H1 (cell line): ENCODE measurements at regions not wholly inside any gene's neighbourhood (a gene's known extent, or its start where the extent isn't known, plus 50 kb on each side); places are given as distances from the start of the nearest gene placed in this dataset.
A peak's percentile ranks its signal among the peaks of the same experiment; 100 is the strongest.

ENCODE experiments used
- CTCF ChIA-PET: fragments of 300-600 bp; sonication (Branson Sonifier 250); formaldehyde crosslinking; loops from one replicate; lab custom pipeline; 2021; ENCODE audit not compliant: partially characterized antibody; lab: Charles Lee
- POLR2A ChIA-PET: fragments of 300-600 bp; sonication (Branson Sonifier 250); formaldehyde crosslinking; loops from one replicate; lab custom pipeline; 2021; ENCODE audit warnings: inconsistent platforms; ENCODE audit not compliant: partially characterized antibody; lab: Charles Lee
- DNase-seq, 2 experiments: peaks; one replicate each; pipeline versions ENCODE4 v3.0.0 to v3.0.0-alpha.2; 2010 to 2022; ENCODE audit warnings: low spot score in 2 of 2, low read depth in 1 of 2, mixed read lengths in 1 of 2
- FAIRE-seq: peaks from 2 replicates; lab custom pipeline; 2011; peaks lifted over from hg19 to GRCh38; lab: Jason Lieb, UNC
- H2AFZ ChIP-seq: 2 replicates; pipeline ENCODE4 v1.8.1; 2012; ENCODE audit warnings: low read length, inconsistent platforms
- H2AK5ac ChIP-seq: 2 replicates; pipeline ENCODE4 v1.6.1; 2013; ENCODE audit warnings: low read depth, low read length
- H2BK120ac ChIP-seq: replicated peaks from 2 replicates; pipeline ENCODE3; 2013; ENCODE audit warnings: low read depth, low read length, inconsistent platforms
- H2BK12ac ChIP-seq: 2 replicates; pipeline ENCODE4 v1.6.1; 2013; ENCODE audit warnings: low read depth, low read length
- H2BK15ac ChIP-seq: 2 replicates; pipeline ENCODE4 v1.6.1; 2013; ENCODE audit warnings: low read length
- H2BK20ac ChIP-seq: 2 replicates; pipeline ENCODE4 v1.6.1; 2013; ENCODE audit warnings: low read length
- H2BK5ac ChIP-seq: 2 replicates; pipeline ENCODE4 v1.6.1; 2013; ENCODE audit warnings: low read depth, low read length
- H3K14ac ChIP-seq: 2 replicates; pipeline ENCODE4 v1.6.1; 2013; ENCODE audit warnings: inconsistent platforms; ENCODE audit not compliant: insufficient read length
- H3K18ac ChIP-seq: 2 replicates; pipeline ENCODE4 v1.6.1; 2013; ENCODE audit warnings: low read length; ENCODE audit errors: extremely low read depth
- H3K23ac ChIP-seq: 2 replicates; pipeline ENCODE4 v1.6.1; 2013; ENCODE audit warnings: inconsistent platforms; ENCODE audit not compliant: insufficient read length
- H3K23me2 ChIP-seq: 2 replicates; pipeline ENCODE4 v1.6.1; 2013; ENCODE audit warnings: low read depth, low read length
- H3K27ac ChIP-seq: 2 replicates; pipeline ENCODE4 v1.6.1; 2011; ENCODE audit warnings: low read depth, low read length, inconsistent platforms
- H3K27me3 ChIP-seq, 4 experiments: replicated peaks in 1 of 4; 1 replicate in 1 of 4; 2 replicates in 3 of 4; pipeline versions ENCODE4 v1.6.1 to v1.8.1; 2011 to 2013; ENCODE audit warnings: low read length in 3 of 4, mild to moderate bottlenecking in 3 of 4, inconsistent platforms in 2 of 4, mixed read lengths in 2 of 4, moderate library complexity in 1 of 4; ENCODE audit not compliant: control insufficient read depth in 3 of 4, insufficient read depth in 3 of 4; ENCODE audit errors: extremely low read depth in 1 of 4
- H3K36me3 ChIP-seq, 4 experiments: 2 replicates each; pipeline versions ENCODE4 v1.6.1 to v1.8.1; 2011 to 2013; ENCODE audit warnings: mild to moderate bottlenecking in 4 of 4, low read length in 3 of 4, moderate library complexity in 2 of 4, control low read depth in 1 of 4, inconsistent platforms in 1 of 4; ENCODE audit not compliant: insufficient read depth in 4 of 4, control insufficient read depth in 2 of 4
- H3K4ac ChIP-seq: replicated peaks from 2 replicates; pipeline ENCODE3; 2013; ENCODE audit warnings: low read length, low read depth, mixed read lengths, inconsistent platforms; ENCODE audit not compliant: insufficient read length
- H3K4me1 ChIP-seq, 4 experiments: replicated peaks in 1 of 4; 1 replicate in 1 of 4; 2 replicates in 3 of 4; pipeline versions ENCODE4 v1.6.1 to v1.8.1; 2011 to 2013; ENCODE audit warnings: low read length in 3 of 4, inconsistent platforms in 2 of 4, mixed read lengths in 1 of 4; ENCODE audit not compliant: insufficient read depth in 4 of 4, control insufficient read depth in 3 of 4
- H3K4me2 ChIP-seq, 2 experiments: 2 replicates each; pipeline versions ENCODE4 v1.6.1 to v1.8.1; 2011 to 2013; ENCODE audit warnings: low read depth in 2 of 2, low read length in 2 of 2, control low read depth in 1 of 2, inconsistent platforms in 1 of 2, mild to moderate bottlenecking in 1 of 2; ENCODE audit not compliant: insufficient read depth in 1 of 2
- H3K4me3 ChIP-seq, 4 experiments: fragments of 200-600, 300-600 bp in 1 of 4; sonication (generic), shearing (Covaris generic), sonication (Bioruptor Twin) in 1 of 4; 2 replicates each; pipeline versions ENCODE4 v1.5.1 to v1.8.1; 2011 to 2016; ENCODE audit warnings: low read length in 4 of 4, low read depth in 3 of 4, control low read depth in 2 of 4, inconsistent platforms in 2 of 4, mild to moderate bottlenecking in 2 of 4, mixed read lengths in 1 of 4, moderate library complexity in 1 of 4; ENCODE audit not compliant: insufficient read depth in 2 of 4; ENCODE audit errors: extremely low read depth in 1 of 4
- H3K56ac ChIP-seq: replicated peaks from 2 replicates; pipeline ENCODE3; 2013; ENCODE audit warnings: low read depth, mild to moderate bottlenecking, mixed read lengths, low read length, inconsistent platforms; ENCODE audit not compliant: insufficient read length
- H3K79me1 ChIP-seq: 2 replicates; pipeline ENCODE4 v1.6.1; 2013; ENCODE audit warnings: low read depth, low read length, control low read depth
- H3K79me2 ChIP-seq, 2 experiments: 2 replicates each; pipeline versions ENCODE4 v1.6.1 to v1.8.1; 2012 to 2013; ENCODE audit warnings: low read length in 2 of 2, mild to moderate bottlenecking in 2 of 2, inconsistent platforms in 1 of 2; ENCODE audit not compliant: insufficient read depth in 2 of 2, control insufficient read depth in 1 of 2
- H3K9ac ChIP-seq, 4 experiments: replicated peaks in 1 of 4; 1 replicate in 1 of 4; 2 replicates in 3 of 4; pipeline versions ENCODE4 v1.6.1 to v1.8.1; 2011 to 2013; ENCODE audit warnings: low read depth in 3 of 4, low read length in 3 of 4, control low read depth in 2 of 4, mild to moderate bottlenecking in 2 of 4, moderate library complexity in 2 of 4, inconsistent platforms in 1 of 4; ENCODE audit errors: extremely low read depth in 1 of 4
- H3K9me3 ChIP-seq, 2 experiments: 2 replicates each; pipeline versions ENCODE4 v1.6.1 to v1.8.1; 2012 to 2013; ENCODE audit warnings: mild to moderate bottlenecking in 2 of 2, moderate library complexity in 2 of 2, control low read depth in 1 of 2, inconsistent platforms in 1 of 2, low read depth in 1 of 2, low read length in 1 of 2, mixed read lengths in 1 of 2; ENCODE audit not compliant: insufficient read depth in 2 of 2
- H4K20me1 ChIP-seq, 2 experiments: replicated peaks in 1 of 2; 2 replicates each; pipeline versions ENCODE3 to v1.8.1; 2011 to 2013; ENCODE audit warnings: inconsistent platforms in 2 of 2, low read length in 2 of 2, mild to moderate bottlenecking in 1 of 2; ENCODE audit not compliant: insufficient read depth in 2 of 2, control insufficient read depth in 1 of 2
- H4K5ac ChIP-seq: 2 replicates; pipeline ENCODE4 v1.6.1; 2013; ENCODE audit warnings: low read length, low read depth, mixed read lengths, inconsistent platforms; ENCODE audit not compliant: insufficient read length
- H4K8ac ChIP-seq: 2 replicates; pipeline ENCODE4 v1.8.0; 2013; ENCODE audit warnings: mild to moderate bottlenecking, moderate library complexity, low read length, inconsistent platforms; ENCODE audit not compliant: insufficient read depth; ENCODE audit errors: extremely low read depth
- H4K91ac ChIP-seq: replicated peaks from 2 replicates; pipeline ENCODE3; 2013; ENCODE audit warnings: low read length, mixed read lengths, inconsistent platforms; ENCODE audit not compliant: insufficient read length
- BACH1 ChIP-seq: IDR thresholded peaks from 2 replicates; pipeline ENCODE4 v1.6.1; 2012; ENCODE audit warnings: low read length, improper control_type of control experiment
- EGR1 ChIP-seq: IDR thresholded peaks from 2 replicates; pipeline ENCODE4 v1.6.1; 2011; ENCODE audit warnings: low read depth, low read length, borderline replicate concordance
- RAD21 ChIP-seq, 2 experiments: IDR thresholded peaks in 1 of 2; conservative IDR thresholded peaks in 1 of 2; 2 replicates each; pipeline ENCODE4 v1.6.1; 2011; ENCODE audit warnings: low read depth in 2 of 2, low read length in 2 of 2, improper control_type of control experiment in 1 of 2, inconsistent platforms in 1 of 2, mild to moderate bottlenecking in 1 of 2, moderate library complexity in 1 of 2
- RFX5 ChIP-seq: IDR thresholded peaks from 2 replicates; pipeline ENCODE4 v1.6.1; 2011; ENCODE audit warnings: low read depth, low read length, improper control_type of control experiment, borderline replicate concordance
- TCF12 ChIP-seq: IDR thresholded peaks from 2 replicates; pipeline ENCODE4 v1.6.1; 2011; ENCODE audit warnings: low read depth, mild to moderate bottlenecking, low read length
- WGBS, 2 experiments: shearing (Covaris generic) in 1 of 2; methylation state at CpG; one replicate each; pipeline versions ENCODE4 v1.1.6 to v1.1.7; 2013 to 2015; ENCODE audit warnings: low lambda C conversion rate in 2 of 2, mixed read lengths in 2 of 2, inconsistent platforms in 1 of 2, low coverage in 1 of 2, missing lambda C conversion rate in 1 of 2; ENCODE audit not compliant: insufficient replicate concordance in 2 of 2, insufficient coverage in 1 of 2, insufficient read length in 1 of 2; ENCODE audit errors: extremely low coverage in 1 of 2, missing lambda C conversion rate in 1 of 2; 5-methylcytosine and 5-hydroxymethylcytosine counted together

DNA sequence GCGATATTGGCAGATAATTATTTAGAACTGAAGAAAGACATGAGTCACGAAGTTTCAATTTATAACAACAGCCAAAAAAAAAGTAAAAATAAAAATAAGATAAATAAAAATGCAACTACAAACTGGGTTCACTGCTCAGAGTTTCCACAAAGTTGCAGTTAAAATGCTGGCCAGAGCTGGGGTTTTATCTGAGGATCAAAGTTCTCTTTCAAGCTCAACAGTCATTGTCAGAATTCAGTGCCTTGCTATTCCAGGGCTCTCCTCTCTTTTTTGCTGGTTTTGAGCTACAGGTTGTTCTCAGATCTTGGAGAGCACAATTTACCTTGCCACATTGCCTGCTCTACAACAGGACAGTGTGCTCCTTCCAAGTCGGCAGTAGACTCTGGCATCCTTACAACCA is 60.1 kb downstream of the PYDC2 start:
- H4K91ac ChIP-seq = no peak overlapping the region
- H3K23me2 ChIP-seq = no peaks in the 10 kb centered on the region
- no peak overlapping the region for H3K4me2 ChIP-seq
- H3K4me3 ChIP-seq = no peak overlapping the region
- H3K14ac ChIP-seq = no peak overlapping the region
- no peak overlapping the region for H2AK5ac ChIP-seq
- H4K5ac ChIP-seq = no peak overlapping the region
- H3K79me2 ChIP-seq = no peaks in the 10 kb centered on the region
- no peak overlapping the region for H3K9ac ChIP-seq
- CTCF ChIA-PET = interaction anchor here (0.7 to 0.8 kb wide), 2 partner anchors 17 to 50 kb away, joined by 3 to 4 read pairs; no protein-coding TSS in a partner anchor
- H3K36me3 ChIP-seq = no peaks in the 10 kb centered on the region
- WGBS, 2 experiments = 86% methylated on average over 3 of the region's 3 CpGs; no CpG with 5 or more reads in 1 of the 2 experiments
- 0 out of 2 replicates have a peak overlapping the region, but pooled peaks have one; percentile 43 for H2AFZ ChIP-seq
- DNase-seq = no peak
- no peaks in the 10 kb centered on the region for H3K27me3 ChIP-seq
- H3K56ac ChIP-seq = no peak overlapping the region
- H4K20me1 ChIP-seq = no peaks in the 10 kb centered on the region
- no peak overlapping the region for H2BK20ac ChIP-seq
- H2BK12ac ChIP-seq = no peak overlapping the region
- no peak overlapping the region for H4K8ac ChIP-seq
- no peak overlapping the region for H2BK120ac ChIP-seq
- H3K4me1 ChIP-seq = no peaks in the 10 kb centered on the region
- no peak overlapping the region for H2BK15ac ChIP-seq
- H2BK5ac ChIP-seq = no peak overlapping the region
- no peak overlapping the region for H3K27ac ChIP-seq
- FAIRE-seq = no peak
- no peak overlapping the region for H3K23ac ChIP-seq
- H3K9me3 ChIP-seq = no peaks in the 10 kb centered on the region
- TF ChIP-seq BACH1 (no peak), RAD21 (IDR thresholded peaks at IDR 0.05 in 1 of 2, conservative IDR thresholded peaks at IDR 0.05 in 1 of 2; ENCODE audit: low read depth in 2 of 2, low read length in 2 of 2) (no peak), EGR1 (no peak), RFX5 (no peak), TCF12 (no peak)
- H3K4ac ChIP-seq = no peak overlapping the region
- no peaks in the 10 kb centered on the region for H3K79me1 ChIP-seq
- POLR2A ChIA-PET = no interaction called here
- no peak overlapping the region for H3K18ac ChIP-seq
